DOHH2 (cell line): ENCODE measurements at regions not wholly inside any gene's neighbourhood (a gene's known extent, or its start where the extent isn't known, plus 50 kb on each side); places are given as distances from the start of the nearest gene placed in this dataset.

Experiments used
- EZH2phosphoT487 ChIP-seq: fragments of 200-600 bp; sonication (generic); IDR thresholded peaks from 2 replicates; pipeline ENCODE4 v1.6.1; 2017; ENCODE audit warnings: borderline replicate concordance, mild to moderate bottlenecking, antibody characterized with exemption, low read length, moderate library complexity, mixed read lengths
- TF ChIP-seq, protein P1 (sequence below): fragments of 200-600 bp; sonication (generic); IDR thresholded peaks from one replicate; pipeline ENCODE4 v1.5.1; 2014; ENCODE audit warnings: antibody characterized with exemption, mild to moderate bottlenecking, low read depth, low read length; ENCODE audit not compliant: poor library complexity, severe bottlenecking

- TF ChIP-seq EZH2phosphoT487 = no peak
- TF ChIP-seq, protein P1, sequence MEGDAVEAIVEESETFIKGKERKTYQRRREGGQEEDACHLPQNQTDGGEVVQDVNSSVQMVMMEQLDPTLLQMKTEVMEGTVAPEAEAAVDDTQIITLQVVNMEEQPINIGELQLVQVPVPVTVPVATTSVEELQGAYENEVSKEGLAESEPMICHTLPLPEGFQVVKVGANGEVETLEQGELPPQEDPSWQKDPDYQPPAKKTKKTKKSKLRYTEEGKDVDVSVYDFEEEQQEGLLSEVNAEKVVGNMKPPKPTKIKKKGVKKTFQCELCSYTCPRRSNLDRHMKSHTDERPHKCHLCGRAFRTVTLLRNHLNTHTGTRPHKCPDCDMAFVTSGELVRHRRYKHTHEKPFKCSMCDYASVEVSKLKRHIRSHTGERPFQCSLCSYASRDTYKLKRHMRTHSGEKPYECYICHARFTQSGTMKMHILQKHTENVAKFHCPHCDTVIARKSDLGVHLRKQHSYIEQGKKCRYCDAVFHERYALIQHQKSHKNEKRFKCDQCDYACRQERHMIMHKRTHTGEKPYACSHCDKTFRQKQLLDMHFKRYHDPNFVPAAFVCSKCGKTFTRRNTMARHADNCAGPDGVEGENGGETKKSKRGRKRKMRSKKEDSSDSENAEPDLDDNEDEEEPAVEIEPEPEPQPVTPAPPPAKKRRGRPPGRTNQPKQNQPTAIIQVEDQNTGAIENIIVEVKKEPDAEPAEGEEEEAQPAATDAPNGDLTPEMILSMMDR = no peak
These were observed 282.9 kb upstream of the FLRT2 start for GRCh38 chr14:85247071-85247470.
